CD4-positive, alpha-beta T cell treated with Interleukin-15 for 4 hours (primary cell): ENCODE measurements at regions not wholly inside any gene's neighbourhood (a gene's known extent, or its start where the extent isn't known, plus 50 kb on each side); places are given as distances from the start of the nearest gene placed in this dataset.
"Not testable (repeated sequence)": the region's sequence is repeated elsewhere in the genome, so short reads cannot be mapped to it uniquely, and the experiment has no call there.

ENCODE experiments used
- DNase-seq: peaks from one replicate; pipeline ENCODE4 v3.0.0-alpha.2; 2020; ENCODE audit warnings: low spot score

DNA sequence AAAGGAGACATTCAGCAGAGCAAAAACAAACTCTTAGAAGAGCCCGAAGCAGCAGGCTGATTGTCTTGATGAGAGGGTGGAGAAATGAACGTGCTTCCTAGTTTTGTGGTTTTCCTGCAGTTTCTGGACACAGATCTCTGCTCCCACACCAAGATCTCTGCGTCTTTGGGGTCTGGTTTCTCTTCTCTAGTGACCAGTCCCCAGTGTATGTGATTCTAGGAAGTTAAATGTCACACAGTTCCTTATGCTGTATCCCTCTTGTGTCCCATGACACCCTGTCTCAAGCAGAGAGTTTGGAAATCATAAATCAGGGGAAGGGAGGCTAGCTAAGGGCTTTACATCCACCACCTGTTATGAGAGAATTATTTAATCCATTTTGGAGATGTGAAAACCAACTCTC is 55.4 kb upstream of the KLF14 start:
- no peak for DNase-seq

DNA sequence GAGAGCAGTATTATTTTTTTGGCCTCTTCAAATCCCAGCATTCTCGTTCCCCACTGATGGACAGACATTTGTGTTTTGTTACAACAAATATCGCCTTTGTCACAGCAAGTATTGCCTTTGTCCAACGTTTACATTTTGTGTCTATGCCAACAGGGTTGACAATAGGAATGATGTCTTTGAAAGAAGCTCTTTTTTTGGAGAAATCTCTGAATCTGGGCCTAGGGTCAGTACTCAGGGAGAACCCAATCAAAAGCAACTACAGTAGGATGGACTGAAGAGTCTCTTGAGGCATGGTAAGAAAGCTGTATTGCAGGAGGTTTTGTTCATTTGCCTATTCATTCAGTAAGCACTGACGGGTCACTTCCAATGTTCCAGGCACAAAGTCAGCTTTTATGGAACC is 57.7 kb upstream of the KLF14 start:
- no peak for DNase-seq

GRCh38 chr7:130793855-130794618 is 60.0 kb upstream of the KLF14 start:
- DNase-seq: no peak

DNA sequence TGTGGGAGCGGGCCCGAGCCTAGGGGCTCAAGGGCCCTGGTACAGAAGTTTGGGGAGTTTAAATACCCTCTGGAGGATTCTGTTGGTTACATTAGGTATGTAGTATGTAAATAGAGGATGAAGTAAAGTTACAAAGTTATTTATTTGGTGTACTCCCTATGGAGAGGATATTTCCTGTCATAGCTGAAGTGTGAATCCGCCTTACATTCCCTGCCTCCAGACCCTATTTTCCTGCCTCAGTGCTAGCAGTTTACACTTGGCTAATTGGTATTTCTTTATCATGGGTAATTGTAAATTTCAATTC is 60.6 kb upstream of the KLF14 start:
- no peak for DNase-seq

- DNase-seq: not testable (repeated sequence)
Measured at GRCh38 chr7:130796425-130796824, 62.4 kb upstream of the KLF14 start.

DNA sequence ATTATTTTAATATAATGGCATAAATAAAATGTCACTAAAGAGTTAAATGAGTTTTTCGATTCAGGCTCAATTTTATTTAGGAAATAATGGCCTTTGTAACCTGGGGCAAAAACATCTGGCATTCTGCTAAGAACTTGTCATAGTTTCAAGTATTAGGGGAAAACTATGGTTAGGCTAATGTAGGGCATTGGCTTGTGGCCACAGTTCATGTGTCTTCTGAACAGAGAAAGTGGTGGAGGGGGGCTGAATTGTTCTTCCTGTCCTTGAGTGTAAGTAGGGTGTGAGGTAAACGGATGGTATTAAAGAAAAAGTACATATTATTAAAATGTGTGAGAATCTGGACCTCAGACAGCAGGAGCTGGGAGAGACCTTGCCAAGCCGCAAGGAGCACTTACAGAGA is 69.1 kb upstream of the KLF14 start:
- DNase-seq: no peak

GRCh38 chr7:130804220-130804619 is 70.2 kb upstream of the KLF14 start:
- no peak for DNase-seq

- DNase-seq: not testable (repeated sequence)
Measured at GRCh38 chr7:130812819-130813218, 78.8 kb upstream of the KLF14 start.

- DNase-seq: peak; percentile 6
Measured at GRCh38 chr7:130814778-130815335, 80.8 kb upstream of the KLF14 start.

- DNase-seq: no peak
Measured at GRCh38 chr7:130818056-130818455, 84.0 kb upstream of the KLF14 start.

DNA sequence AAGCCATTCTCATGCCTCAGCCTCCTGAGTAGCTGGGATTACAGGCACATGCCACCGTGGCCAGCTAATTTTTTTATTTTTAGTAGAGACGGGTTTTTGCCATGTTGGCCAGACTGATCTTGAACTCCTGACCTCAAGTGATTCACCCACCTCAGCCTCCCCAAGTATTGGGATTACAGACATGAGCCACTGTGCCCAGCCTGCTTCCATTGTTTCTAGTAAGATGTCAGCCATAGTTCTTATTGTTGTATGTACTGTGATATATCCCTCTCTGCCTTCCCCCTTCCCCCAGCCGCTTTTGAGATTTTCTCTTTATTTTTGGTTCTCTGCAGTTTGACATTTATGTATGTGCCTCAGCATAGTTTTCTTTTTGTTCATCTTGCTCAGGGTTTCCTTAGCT is 87.9 kb upstream of the KLF14 start:
- no peak for DNase-seq

- DNase-seq: no peak
Measured at GRCh38 chr7:130822642-130823041, 88.6 kb upstream of the KLF14 start.

GRCh38 chr7:130823060-130823459 is 89.1 kb upstream of the KLF14 start:
- DNase-seq: no peak

GRCh38 chr7:130825819-130826218 is 91.8 kb upstream of the KLF14 start:
- no peak for DNase-seq

- no peak for DNase-seq
Measured at GRCh38 chr7:130829415-130829814, 95.4 kb upstream of the KLF14 start.

- no peak for DNase-seq
Measured at GRCh38 chr7:130831322-130831721, 97.3 kb upstream of the KLF14 start.

DNA sequence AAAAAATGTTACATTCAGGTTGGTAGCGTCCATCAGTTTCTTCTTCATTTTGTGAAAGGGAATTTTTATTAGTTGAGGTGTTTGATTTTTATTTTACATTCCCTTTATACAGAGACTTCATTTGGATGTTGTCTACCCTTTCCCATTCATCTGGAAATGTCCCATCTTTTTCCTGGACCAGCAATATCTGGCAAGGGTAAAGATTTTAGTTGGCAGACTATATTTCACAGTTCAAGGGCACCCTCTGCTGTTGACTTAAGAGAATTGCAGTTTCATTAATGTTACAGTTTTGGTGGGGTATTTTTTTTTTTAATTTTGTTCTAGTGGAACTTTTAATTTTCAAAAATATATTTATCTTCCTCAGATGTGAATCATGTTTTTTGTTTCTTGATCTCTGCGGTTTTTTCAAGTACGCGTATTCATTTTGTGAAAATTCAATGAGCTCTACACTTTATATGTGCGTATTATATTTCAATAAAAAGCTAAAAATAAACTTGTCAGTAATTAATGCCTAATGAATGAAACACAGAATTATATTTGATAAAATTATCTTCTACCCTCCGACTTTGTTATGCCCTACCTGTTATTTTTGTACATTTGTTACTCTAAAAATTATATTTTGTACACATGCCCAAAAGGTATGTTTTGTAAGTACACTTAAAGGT is 97.9 kb upstream of the KLF14 start:
- DNase-seq: peak; percentile 25

GRCh38 chr7:130838738-130839137 is 104.7 kb upstream of the KLF14 start:
- no peak for DNase-seq

GRCh38 chr7:130840599-130840998 is 106.6 kb upstream of the KLF14 start:
- no peak for DNase-seq

DNA sequence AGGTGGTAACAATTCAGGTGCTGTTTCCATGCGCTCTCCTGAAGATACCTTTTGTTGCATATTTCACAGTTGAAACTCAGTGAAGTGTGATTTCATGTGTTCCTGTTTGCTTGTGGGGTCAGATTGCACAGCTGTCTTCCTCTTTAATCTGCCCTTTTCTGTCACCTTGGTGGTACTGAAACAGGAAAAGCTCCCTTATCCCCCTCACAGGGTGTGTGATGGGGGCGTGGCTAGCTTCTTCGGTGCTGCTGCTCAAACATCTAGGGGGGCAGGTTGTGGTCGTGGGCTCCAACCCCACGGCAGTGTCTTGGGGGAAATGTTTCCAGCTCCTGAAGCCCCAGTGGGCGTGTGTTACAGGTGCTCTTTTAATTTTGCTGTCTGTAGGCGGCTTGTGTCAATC is 107.4 kb upstream of the KLF14 start:
- no peak for DNase-seq

DNA sequence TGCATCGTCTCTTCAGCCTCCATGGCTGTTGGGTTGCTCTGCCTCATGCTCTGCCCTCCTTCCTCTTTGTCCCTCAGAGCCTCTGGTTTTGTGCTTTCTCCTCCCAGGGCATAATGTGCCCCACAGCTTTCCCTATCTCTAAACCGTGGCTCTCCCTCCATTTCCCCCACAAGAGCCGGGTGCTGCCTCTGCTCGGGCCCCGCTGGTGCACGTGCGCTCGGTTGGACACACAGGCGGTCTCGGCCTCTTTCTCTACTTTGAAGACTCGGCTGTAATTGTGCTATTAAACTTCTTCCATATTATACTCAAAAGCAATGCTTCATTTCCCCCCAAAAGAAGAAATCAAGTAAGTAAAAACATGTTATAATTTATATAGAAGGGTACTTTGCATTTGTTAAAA is 109.7 kb upstream of the KLF14 start:
- no peak for DNase-seq

DNA sequence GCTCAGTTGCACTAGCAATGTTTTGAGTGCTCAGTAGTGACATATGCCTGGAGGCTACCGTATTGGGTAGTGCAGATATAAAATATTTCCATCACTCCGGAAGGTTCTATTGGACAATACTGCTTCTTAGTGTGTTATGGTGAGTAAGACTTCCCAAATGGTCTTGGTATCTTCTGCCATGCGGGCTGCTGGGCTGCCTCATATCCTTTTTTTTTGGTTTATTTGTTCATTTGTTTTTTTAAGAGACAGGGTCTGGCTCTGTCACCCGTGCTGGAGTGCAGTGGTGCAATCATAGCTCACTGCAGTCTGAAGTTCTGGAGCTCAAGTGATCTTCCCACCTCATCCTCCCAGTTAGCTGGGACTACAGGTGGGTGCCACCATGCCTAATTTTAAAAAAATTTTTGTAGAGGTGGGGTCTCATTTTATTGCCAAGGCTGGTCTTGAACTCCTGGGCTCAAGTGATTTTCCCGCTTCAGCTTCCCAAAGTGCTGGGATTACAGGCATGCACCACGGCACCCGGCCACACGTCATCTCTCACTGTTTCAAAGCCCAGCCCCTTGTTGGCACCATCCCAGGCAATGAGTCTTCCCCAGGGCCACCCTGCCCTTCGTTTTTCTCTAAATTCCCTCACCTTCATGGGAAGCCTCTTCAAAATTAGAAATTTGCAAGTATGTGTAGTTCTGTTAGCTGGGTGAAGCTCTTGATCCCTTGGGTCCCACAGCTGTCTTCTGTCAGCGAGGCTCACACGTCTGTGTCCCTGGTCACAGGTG is 111.0 kb upstream of the KLF14 start:
- DNase-seq: no peak

DNA sequence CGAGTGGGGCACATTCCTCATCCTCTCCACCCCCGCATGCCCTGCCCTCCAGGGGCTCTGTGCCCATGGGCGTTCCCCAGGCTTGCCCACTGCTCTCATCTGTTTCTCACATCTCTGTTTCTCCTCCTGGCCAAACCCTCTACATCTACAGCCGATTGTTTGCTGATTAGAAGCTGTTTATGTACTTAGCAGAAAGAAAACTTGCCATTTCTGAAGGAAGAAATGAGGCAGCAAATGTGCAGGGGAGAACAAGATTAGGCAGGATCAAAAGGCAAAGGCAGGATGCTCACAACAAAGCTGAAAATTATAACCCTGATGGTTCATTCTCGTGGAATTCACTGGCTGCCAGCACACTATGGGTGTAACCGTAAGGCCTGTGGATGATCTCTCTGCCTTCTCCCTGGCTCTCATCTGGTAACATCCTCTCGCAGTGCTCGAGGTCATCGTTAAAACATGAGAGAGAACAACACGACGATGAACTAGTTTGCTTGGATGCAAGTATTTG is 111.6 kb upstream of the KLF14 start:
- DNase-seq: no peak
